CD14-positive monocyte (primary cell): ENCODE measurements at regions not wholly inside any gene's neighbourhood (a gene's known extent, or its start where the extent isn't known, plus 50 kb on each side); places are given as distances from the start of the nearest gene placed in this dataset.

Source experiments
- DNase-seq, 3 donors: peaks; one replicate each; pipeline ENCODE4 v3.0.0-alpha.2; 2011 to 2022
- H2AFZ ChIP-seq: 2 replicates; pipeline ENCODE4 v1.6.0; 2012; ENCODE audit warnings: mild to moderate bottlenecking, low read depth, low read length, inconsistent platforms; ENCODE audit not compliant: insufficient read depth, poor library complexity, severe bottlenecking
- H3K27ac ChIP-seq, 2 donors: 1 replicate in 1 of 2; 2 replicates in 1 of 2; pipeline ENCODE4 v1.5.1; 2012 to 2013; ENCODE audit warnings: low read length in 2 of 2, control low read depth in 1 of 2, inconsistent platforms in 1 of 2, low read depth in 1 of 2, mild to moderate bottlenecking in 1 of 2
- H3K27me3 ChIP-seq, 2 donors: one replicate each; pipeline versions ENCODE4 v1.6.0 to v1.6.1; 2011 to 2013; ENCODE audit warnings: low read length in 2 of 2; ENCODE audit not compliant: control insufficient read depth in 2 of 2, insufficient read depth in 2 of 2
- H3K36me3 ChIP-seq, 2 donors: replicated peaks in 1 of 2; 1 replicate in 1 of 2; 2 replicates in 1 of 2; pipeline versions ENCODE4 v1.5.1 to v1.6.1; 2012 to 2013; ENCODE audit warnings: low read length in 2 of 2, control low read depth in 1 of 2, inconsistent platforms in 1 of 2, mild to moderate bottlenecking in 1 of 2; ENCODE audit not compliant: insufficient read depth in 2 of 2, control insufficient read depth in 1 of 2
- H3K4me1 ChIP-seq, 2 donors: 1 replicate in 1 of 2; 2 replicates in 1 of 2; pipeline versions ENCODE4 v1.5.1 to v1.6.1; 2012 to 2013; ENCODE audit warnings: low read length in 2 of 2, control low read depth in 1 of 2, inconsistent platforms in 1 of 2, mild to moderate bottlenecking in 1 of 2, moderate library complexity in 1 of 2; ENCODE audit not compliant: insufficient read depth in 2 of 2, control insufficient read depth in 1 of 2
- H3K4me2 ChIP-seq: replicated peaks from 2 replicates; pipeline ENCODE3; 2012; ENCODE audit warnings: low read length, moderate library complexity, mild to moderate bottlenecking; ENCODE audit not compliant: poor library complexity, severe bottlenecking; ENCODE audit errors: extremely low read depth
- H3K4me3 ChIP-seq, 3 experiments: fragments of 200-600 bp in 1 of 3; sonication (generic) in 1 of 3; replicated peaks in 1 of 3; 1 replicate in 2 of 3; 2 replicates in 1 of 3; pipeline ENCODE4 v1.5.1; 2011 to 2013; ENCODE audit warnings: low read length in 3 of 3, mild to moderate bottlenecking in 3 of 3, control low read depth in 2 of 3, low read depth in 2 of 3, inconsistent platforms in 1 of 3, moderate library complexity in 1 of 3
- H3K79me2 ChIP-seq: 2 replicates; pipeline ENCODE4 v1.6.0; 2012; ENCODE audit warnings: mild to moderate bottlenecking, control low read depth, inconsistent platforms, low read length, moderate library complexity; ENCODE audit not compliant: insufficient read depth
- H3K9ac ChIP-seq: 2 replicates; pipeline ENCODE4 v1.6.0; 2017; ENCODE audit warnings: low read length, mild to moderate bottlenecking; ENCODE audit not compliant: insufficient read depth, poor library complexity, severe bottlenecking
- H3K9me3 ChIP-seq, 2 donors: replicated peaks in 1 of 2; 1 replicate in 1 of 2; 2 replicates in 1 of 2; pipeline versions ENCODE4 v1.5.1 to v1.6.1; 2012 to 2013; ENCODE audit warnings: low read length in 2 of 2, control low read depth in 1 of 2; ENCODE audit not compliant: control insufficient read depth in 1 of 2, insufficient read depth in 1 of 2
- H4K20me1 ChIP-seq: 2 replicates; pipeline ENCODE4 v1.6.0; 2012; ENCODE audit warnings: mild to moderate bottlenecking, low read length, control low read depth, moderate library complexity; ENCODE audit not compliant: insufficient read depth
- H3K27ac Mint-ChIP-seq, 7 donors: one replicate each; pipeline ENCODE4 v1.8.0; 2020; ENCODE audit warnings: mild to moderate bottlenecking in 7 of 7, mixed read lengths in 7 of 7, moderate library complexity in 6 of 7, inconsistent platforms in 2 of 7
- H3K27me3 Mint-ChIP-seq, 3 donors: one replicate each; pipeline ENCODE4 v1.8.0; 2021 to 2022; ENCODE audit warnings: low read depth in 3 of 3, mild to moderate bottlenecking in 3 of 3, mixed read lengths in 3 of 3, moderate library complexity in 3 of 3, inconsistent platforms in 1 of 3
- H3K36me3 Mint-ChIP-seq, 2 donors: one replicate each; pipeline ENCODE4 v1.8.0; 2020; ENCODE audit warnings: mixed read lengths in 2 of 2, inconsistent platforms in 1 of 2, mild to moderate bottlenecking in 1 of 2
- H3K4me1 Mint-ChIP-seq: one replicate; pipeline ENCODE4 v1.8.0; 2020; ENCODE audit warnings: mild to moderate bottlenecking, mixed read lengths
- H3K4me3 Mint-ChIP-seq, 2 donors: one replicate each; pipeline ENCODE4 v1.8.0; 2020; ENCODE audit warnings: mild to moderate bottlenecking in 2 of 2, mixed read lengths in 2 of 2, moderate library complexity in 1 of 2
- H3K9me3 Mint-ChIP-seq, 7 donors: one replicate each; pipeline ENCODE4 v1.8.0; 2020 to 2022; ENCODE audit warnings: mixed read lengths in 7 of 7, mild to moderate bottlenecking in 6 of 7, moderate library complexity in 6 of 7, inconsistent platforms in 2 of 7
- CTCF ChIP-seq: fragments of 200-600 bp; IDR thresholded peaks from one replicate; pipeline ENCODE4 v1.8.0; 2022; ENCODE audit warnings: antibody characterized with exemption, mild to moderate bottlenecking
- WGBS: methylation state at CpG from one replicate; pipeline ENCODE4 v1.1.5; 2013; ENCODE audit warnings: missing lambda C conversion rate; ENCODE audit not compliant: insufficient coverage; 5-methylcytosine and 5-hydroxymethylcytosine counted together
- intact Hi-C, 2 donors: fragments of 100-400 bp; cut with micrococcal nuclease; formaldehyde crosslinking; loops; one replicate each; pipeline versions ENCODE4 v1.15.0 to v1.15.1; 2023

GRCh38 chr2:55995211-55995610 is 71.6 kb upstream of the EFEMP1 start:
- Histone ChIP-seq H2AFZ (no peak overlapping the region), H3K9me3 (no peaks in the 10 kb centered on the region), H3K4me1 (no peaks in the 10 kb centered on the region), H3K4me2 (no peak overlapping the region), H4K20me1 (no peaks in the 10 kb centered on the region), H3K27ac (no peak overlapping the region), H3K9ac (no peak overlapping the region), H3K36me3 (no peaks in the 10 kb centered on the region), H3K27me3 (no peaks in the 10 kb centered on the region), H3K4me3 (no peak overlapping the region), H3K79me2 (no peaks in the 10 kb centered on the region)
- Mint-ChIP-seq H3K4me3 (no peak overlapping the region), H3K36me3 (no peaks in the 10 kb centered on the region), H3K27ac (no peak overlapping the region), H3K9me3 (no peaks in the 10 kb centered on the region), H3K27me3 (peaks cover 5 to 10% (median 7%) of the 10 kb centered on the region in 3 donors), H3K4me1 (no peaks in the 10 kb centered on the region)
- DNase-seq, result no peak
- intact Hi-C loops, result no loop called here
- no peak for TF ChIP-seq CTCF
- WGBS, result no CpG with 5 or more reads among the region's 1 CpG

- H3K9me3 ChIP-seq, result no peaks in the 10 kb centered on the region
- no peak for TF ChIP-seq CTCF
- no peak overlapping the region for H2AFZ ChIP-seq
- no peaks in the 10 kb centered on the region for H3K4me1 ChIP-seq
- intact Hi-C loops, result no loop called here
- no peaks in the 10 kb centered on the region for H3K36me3 ChIP-seq
- Mint-ChIP-seq H3K27me3 (peaks cover 5 to 10% (median 7%) of the 10 kb centered on the region in 3 donors), H3K9me3 (no peaks in the 10 kb centered on the region), H3K27ac (no peak overlapping the region), H3K36me3 (no peaks in the 10 kb centered on the region), H3K4me3 (no peak overlapping the region), H3K4me1 (no peaks in the 10 kb centered on the region)
- no peaks in the 10 kb centered on the region for H3K27me3 ChIP-seq
- H4K20me1 ChIP-seq, result no peaks in the 10 kb centered on the region
- H3K4me2 ChIP-seq, result no peak overlapping the region
- 83% methylated on average over 1 of the region's 2 CpGs for WGBS
- no peak for DNase-seq
- no peaks in the 10 kb centered on the region for H3K79me2 ChIP-seq
- H3K27ac ChIP-seq, result no peak overlapping the region
- no peak overlapping the region for H3K9ac ChIP-seq
- no peak overlapping the region for H3K4me3 ChIP-seq
Measured at GRCh38 chr2:55995902-55996301, 72.3 kb upstream of the EFEMP1 start.
